Astrocyte (in vitro differentiated cells and primary cell): ENCODE measurements at regions not wholly inside any gene's neighbourhood (a gene's known extent, or its start where the extent isn't known, plus 50 kb on each side); places are given as distances from the start of the nearest gene placed in this dataset.

Experiments used
- CTCF ChIP-seq: IDR thresholded peaks from 2 replicates; pipeline ENCODE4 v1.5.1; 2011; ENCODE audit warnings: low read depth, mild to moderate bottlenecking, inconsistent platforms, low read length, moderate library complexity; ENCODE audit not compliant: insufficient read depth
- EZH2 ChIP-seq: IDR thresholded peaks from 2 replicates; pipeline ENCODE4 v1.6.1; 2012; ENCODE audit warnings: mild to moderate bottlenecking, low read length, inconsistent platforms; ENCODE audit not compliant: insufficient read depth

GRCh38 chr5:158277276-158277675, 418.3 kb upstream of the CLINT1 start:
- no peak for TF ChIP-seq EZH2
- TF ChIP-seq CTCF = no peak
